Esophagus muscularis mucosa (tissue), 4 donors: ENCODE measurements at regions not wholly inside any gene's neighbourhood (a gene's known extent, or its start where the extent isn't known, plus 50 kb on each side); places are given as distances from the start of the nearest gene placed in this dataset.

Experiments
- CTCF ChIP-seq, 3 experiments: fragments of 200-600 bp in 2 of 3; fragments of 450-650 bp in 1 of 3; sonication (generic) in 2 of 3; IDR thresholded peaks; one replicate each; pipeline ENCODE4 v1.5.1; 2017 to 2019; ENCODE audit warnings: antibody characterized with exemption in 3 of 3, mild to moderate bottlenecking in 2 of 3, moderate library complexity in 1 of 3
- EP300 ChIP-seq: sonication (generic); formaldehyde crosslinking; IDR thresholded peaks from one replicate; pipeline ENCODE4 v1.6.1; 2017; ENCODE audit warnings: antibody characterized with exemption
- POLR2A ChIP-seq: fragments of 450-650 bp; IDR thresholded peaks from one replicate; pipeline ENCODE4 v1.6.1; 2017; ENCODE audit warnings: antibody characterized with exemption, moderate library complexity, mild to moderate bottlenecking, low read depth
- POLR2AphosphoS5 ChIP-seq, 2 donors: sonication (generic); formaldehyde crosslinking; IDR thresholded peaks; one replicate each; pipeline ENCODE4 v1.6.1; 2017; ENCODE audit warnings: antibody characterized with exemption in 2 of 2

GRCh38 chr11:98967005-98967404, 53.7 kb upstream of the CNTN5 start:
- no peak for TF ChIP-seq EP300
- no peak for TF ChIP-seq CTCF (IDR thresholded peaks at IDR 0.05)
- TF ChIP-seq POLR2AphosphoS5 (IDR thresholded peaks at IDR 0.05), result no peak
- TF ChIP-seq POLR2A, result no peak
